Transverse colon (tissue), 4 donors: ENCODE measurements at regions not wholly inside any gene's neighbourhood (a gene's known extent, or its start where the extent isn't known, plus 50 kb on each side); places are given as distances from the start of the nearest gene placed in this dataset.

Experiments used
- CTCF ChIP-seq, 5 experiments: fragments of 200-600 bp in 3 of 5; fragments of 450-650 bp in 2 of 5; sonication (generic) in 3 of 5; IDR thresholded peaks; 1 replicate in 2 of 5; 2 replicates in 3 of 5; pipeline ENCODE4 v1.5.1; 2016 to 2017; ENCODE audit warnings: antibody characterized with exemption in 5 of 5, inconsistent platforms in 3 of 5, mild to moderate bottlenecking in 2 of 5, moderate library complexity in 1 of 5
- POLR2AphosphoS5 ChIP-seq, 3 donors: sonication (generic); formaldehyde crosslinking; IDR thresholded peaks; one replicate each; pipeline ENCODE4 v1.6.1; 2016; ENCODE audit warnings: antibody characterized with exemption in 3 of 3

DNA sequence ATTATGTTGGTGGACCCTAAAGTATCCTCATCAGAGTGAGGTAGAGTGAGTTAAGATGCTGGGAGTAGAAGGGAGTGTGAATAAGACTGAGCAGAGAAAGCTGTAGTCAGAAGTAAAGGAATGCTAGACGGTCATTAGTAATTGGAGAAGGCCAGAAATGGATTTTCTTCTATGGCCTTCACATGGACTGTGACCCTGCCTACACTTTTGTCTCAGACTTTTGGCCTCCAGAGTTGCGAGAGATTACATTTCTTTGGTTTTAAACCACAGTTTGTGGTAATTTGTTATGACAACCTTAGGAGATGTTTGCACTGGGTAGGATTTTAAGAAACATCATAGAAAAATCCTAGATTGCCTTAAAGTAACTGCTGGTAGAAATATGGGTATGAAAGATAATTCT lies 1267.7 kb upstream of the TMEFF2 start:
- TF ChIP-seq CTCF (IDR thresholded peaks at IDR 0.05) (no peak), POLR2AphosphoS5 (IDR thresholded peaks at IDR 0.05) (no peak)
